ENCODE measurements at regions not wholly inside any gene's neighbourhood (a gene's known extent, or its start where the extent isn't known, plus 50 kb on each side); places are given as distances from the start of the nearest gene placed in this dataset.

GRCh38 chr14:86364634-86365033 is 834.7 kb downstream of the FLRT2 start:
- Histone ChIP-seq H3K9me3 (no peaks in the 10 kb centered on the region), H3K36me3 (no peaks in the 10 kb centered on the region), H3K4me1 (no peaks in the 10 kb centered on the region), H3K27me3 (no peaks in the 10 kb centered on the region), H3K27ac (no peak overlapping the region), H3K4me3 (no peak overlapping the region)
- 54 to 91% methylated on average over 2 to 4 of the region's 4 CpGs for WGBS, 2 donors
- DNase-seq: no peak
- intact Hi-C loops (cut with DNase I): no loop called here
- TF ChIP-seq CTCF (IDR thresholded peaks at IDR 0.05) (no peak), POLR2A (IDR thresholded peaks at IDR 0.05) (no peak)

GRCh38 chr14:86363576-86363975 is 833.6 kb downstream of the FLRT2 start:
- Histone ChIP-seq H3K27me3 (no peaks in the 10 kb centered on the region), H3K4me3 (no peak overlapping the region)
- WGBS, 2 donors: no CpG with 5 or more reads among the region's 1 CpG

GRCh38 chr14:86363047-86363446 is 833.1 kb downstream of the FLRT2 start:
- Histone ChIP-seq H3K27ac (no peak overlapping the region), H3K9me3 (no peaks in the 10 kb centered on the region), H3K4me1 (no peaks in the 10 kb centered on the region), H3K27me3 (no peaks in the 10 kb centered on the region), H3K4me3 (no peak overlapping the region), H3K36me3 (no peaks in the 10 kb centered on the region)
- no peak for DNase-seq
- intact Hi-C loops (cut with DNase I): no loop called here
- 71 to 73% methylated on average over 4 of the region's 4 CpGs for WGBS, 2 donors
- TF ChIP-seq POLR2A (IDR thresholded peaks at IDR 0.05): no peak

More at GRCh38 chr14:86363576-86363975, 833.6 kb downstream of the FLRT2 start:
- H3K27ac ChIP-seq: no peak overlapping the region
- no peaks in the 10 kb centered on the region for H3K4me1 ChIP-seq
- DNase-seq: no peak
- no peak for TF ChIP-seq CTCF (IDR thresholded peaks at IDR 0.05)
- no peak for TF ChIP-seq POLR2A (IDR thresholded peaks at IDR 0.05)
- intact Hi-C loops (cut with DNase I): no loop called here
- no peaks in the 10 kb centered on the region for H3K36me3 ChIP-seq
- no peaks in the 10 kb centered on the region for H3K9me3 ChIP-seq

- H3K4me1 ChIP-seq: no peaks in the 10 kb centered on the region
- H3K9me3 ChIP-seq: no peaks in the 10 kb centered on the region
- no peak for TF ChIP-seq POLR2A (IDR thresholded peaks at IDR 0.05)
- TF ChIP-seq CTCF (IDR thresholded peaks at IDR 0.05): no peak
- H3K4me3 ChIP-seq: no peak overlapping the region
- no peak overlapping the region for H3K27ac ChIP-seq
- intact Hi-C loops (cut with DNase I): no loop called here
- no peak for DNase-seq
- 35 to 48% methylated on average over 3 of the region's 3 CpGs for WGBS, 2 donors
- H3K27me3 ChIP-seq: no peaks in the 10 kb centered on the region
- no peaks in the 10 kb centered on the region for H3K36me3 ChIP-seq
Observed at GRCh38 chr14:86357876-86358275, 827.9 kb downstream of the FLRT2 start.

GRCh38 chr14:86357119-86357518 is 827.2 kb downstream of the FLRT2 start:
- 57% methylated on average over 3 of the region's 3 CpGs for WGBS, 2 donors
- Histone ChIP-seq H3K27me3 (no peaks in the 10 kb centered on the region), H3K36me3 (no peaks in the 10 kb centered on the region), H3K4me3 (no peak overlapping the region), H3K27ac (no peak overlapping the region), H3K9me3 (no peaks in the 10 kb centered on the region), H3K4me1 (no peaks in the 10 kb centered on the region)
- no peak for DNase-seq
- TF ChIP-seq POLR2A (IDR thresholded peaks at IDR 0.05): no peak
- intact Hi-C loops (cut with DNase I): no loop called here

- H3K36me3 ChIP-seq: no peaks in the 10 kb centered on the region
- H3K9me3 ChIP-seq: peaks cover 0 to 4% (median 0%) of the 10 kb centered on the region in 3 donors
- intact Hi-C loops (cut with DNase I): no loop called here
- no peak for DNase-seq
- no peaks in the 10 kb centered on the region for H3K27me3 ChIP-seq
- no peak overlapping the region for H3K4me3 ChIP-seq
- 40 to 73% methylated on average over 3 of the region's 3 CpGs for WGBS, 2 donors
- TF ChIP-seq CTCF (IDR thresholded peaks at IDR 0.05) (no peak), POLR2A (IDR thresholded peaks at IDR 0.05) (no peak)
- H3K27ac ChIP-seq: no peak overlapping the region
- H3K4me1 ChIP-seq: no peaks in the 10 kb centered on the region
Observed at GRCh38 chr14:86346818-86347384, 817.0 kb downstream of the FLRT2 start.

All from esophagus squamous epithelium (tissue), 5 donors.